ENCODE measurements at regions not wholly inside any gene's neighbourhood (a gene's known extent, or its start where the extent isn't known, plus 50 kb on each side); places are given as distances from the start of the nearest gene placed in this dataset.
A peak's percentile ranks its signal among the peaks of the same experiment; 100 is the strongest.

GRCh38 chr6:138594758-138595140 is 95.5 kb upstream of the NHSL1 start:
- DNase-seq (ENCODE audit: low read depth): no peak
- FAIRE-seq: no peak

GRCh38 chr6:138596126-138596525 is 96.8 kb upstream of the NHSL1 start:
- peaks cover 20% of the 10 kb centered on the region for H3K4me1 Mint-ChIP-seq (ENCODE audit: low read depth, unreplicated experiment)
- no peaks in the 10 kb centered on the region for H4K20me1 ChIP-seq (ENCODE audit: insufficient read depth, low read length)
- no peak overlapping the region for H3K27ac Mint-ChIP-seq (ENCODE audit: unreplicated experiment)
- H3K9me3 ChIP-seq (ENCODE audit: insufficient read depth, low read depth, low read length): no peaks in the 10 kb centered on the region
- H3K4me1 ChIP-seq (ENCODE audit: insufficient read depth, low read length): peaks cover 34% of the 10 kb centered on the region
- H3K9ac ChIP-seq (ENCODE audit: low read length): no peak overlapping the region
- H3K36me3 ChIP-seq (ENCODE audit: insufficient read depth, low read length): no peaks in the 10 kb centered on the region
- no peaks in the 10 kb centered on the region for H3K9me3 Mint-ChIP-seq (ENCODE audit: unreplicated experiment)
- H3K4me2 ChIP-seq (ENCODE audit: low read length): peak overlapping the region; percentile 34
- H3K4me3 ChIP-seq (ENCODE audit: insufficient read depth, low read depth, low read length): no peak overlapping the region
- no peaks in the 10 kb centered on the region for H3K27me3 ChIP-seq (ENCODE audit: insufficient read depth, low read length)
- no peak for DNase-seq (ENCODE audit: low read depth)
- no peak overlapping the region for H3K27ac ChIP-seq (ENCODE audit: low read depth, low read length)
- FAIRE-seq: no peak
- no peak for TF ChIP-seq EZH2 (IDR thresholded peaks at IDR 0.05; ENCODE audit: insufficient read depth, low read length)
- TF ChIP-seq CTCF (IDR thresholded peaks at IDR 0.05; ENCODE audit: insufficient read depth, low read depth, low read length): no peak
- no peaks in the 10 kb centered on the region for H3K36me3 Mint-ChIP-seq (ENCODE audit: low read depth, unreplicated experiment)
- H3K27me3 Mint-ChIP-seq (ENCODE audit: low read depth, unreplicated experiment): no peaks in the 10 kb centered on the region
- H3K4me3 Mint-ChIP-seq (ENCODE audit: unreplicated experiment): no peak overlapping the region
- H2AFZ ChIP-seq (ENCODE audit: low read depth, low read length): no peak overlapping the region
- peaks cover 10% of the 10 kb centered on the region for H3K79me2 ChIP-seq (ENCODE audit: insufficient read depth, low read length)

More at GRCh38 chr6:138594758-138595140, 95.5 kb upstream of the NHSL1 start:
- H3K27me3 Mint-ChIP-seq (ENCODE audit: low read depth, unreplicated experiment): no peaks in the 10 kb centered on the region
- peak overlapping the region; percentile 79 for H3K9ac ChIP-seq (ENCODE audit: low read length)
- peak overlapping the region; percentile 37 for H2AFZ ChIP-seq (ENCODE audit: low read depth, low read length)
- peak overlapping the region; percentile 83 for H3K4me2 ChIP-seq (ENCODE audit: low read length)
- no peaks in the 10 kb centered on the region for H3K36me3 Mint-ChIP-seq (ENCODE audit: low read depth, unreplicated experiment)
- TF ChIP-seq EZH2 (IDR thresholded peaks at IDR 0.05; ENCODE audit: insufficient read depth, low read length) (no peak), CTCF (IDR thresholded peaks at IDR 0.05; ENCODE audit: insufficient read depth, low read depth, low read length) (no peak)
- H3K27me3 ChIP-seq (ENCODE audit: insufficient read depth, low read length): no peaks in the 10 kb centered on the region
- no peaks in the 10 kb centered on the region for H3K9me3 Mint-ChIP-seq (ENCODE audit: unreplicated experiment)
- H3K4me1 ChIP-seq (ENCODE audit: insufficient read depth, low read length): peaks cover 31% of the 10 kb centered on the region
- H3K36me3 ChIP-seq (ENCODE audit: insufficient read depth, low read length): no peaks in the 10 kb centered on the region
- H3K27ac ChIP-seq (ENCODE audit: low read depth, low read length): peak overlapping the region; percentile 88
- H3K9me3 ChIP-seq (ENCODE audit: insufficient read depth, low read depth, low read length): no peaks in the 10 kb centered on the region
- no peak overlapping the region for H3K4me3 Mint-ChIP-seq (ENCODE audit: unreplicated experiment)
- no peaks in the 10 kb centered on the region for H4K20me1 ChIP-seq (ENCODE audit: insufficient read depth, low read length)
- H3K4me3 ChIP-seq (ENCODE audit: insufficient read depth, low read depth, low read length): no peak overlapping the region
- no peak overlapping the region for H3K27ac Mint-ChIP-seq (ENCODE audit: unreplicated experiment)
- peaks cover 20% of the 10 kb centered on the region for H3K4me1 Mint-ChIP-seq (ENCODE audit: low read depth, unreplicated experiment)
- peaks cover 12% of the 10 kb centered on the region for H3K79me2 ChIP-seq (ENCODE audit: insufficient read depth, low read length)

- no peaks in the 10 kb centered on the region for H3K36me3 Mint-ChIP-seq (ENCODE audit: low read depth, unreplicated experiment)
- Histone ChIP-seq H3K4me3 (ENCODE audit: insufficient read depth, low read depth, low read length) (no peak overlapping the region), H4K20me1 (ENCODE audit: insufficient read depth, low read length) (no peaks in the 10 kb centered on the region), H2AFZ (ENCODE audit: low read depth, low read length) (no peak overlapping the region), H3K27ac (ENCODE audit: low read depth, low read length) (no peak overlapping the region), H3K9ac (ENCODE audit: low read length) (peak overlapping the region; percentile 4), H3K4me2 (ENCODE audit: low read length) (peak overlapping the region; percentile 34), H3K9me3 (ENCODE audit: insufficient read depth, low read depth, low read length) (no peaks in the 10 kb centered on the region), H3K79me2 (ENCODE audit: insufficient read depth, low read length) (peaks cover 9% of the 10 kb centered on the region), H3K4me1 (ENCODE audit: insufficient read depth, low read length) (peaks cover 34% of the 10 kb centered on the region), H3K27me3 (ENCODE audit: insufficient read depth, low read length) (no peaks in the 10 kb centered on the region), H3K36me3 (ENCODE audit: insufficient read depth, low read length) (no peaks in the 10 kb centered on the region)
- H3K27me3 Mint-ChIP-seq (ENCODE audit: low read depth, unreplicated experiment): no peaks in the 10 kb centered on the region
- H3K4me3 Mint-ChIP-seq (ENCODE audit: unreplicated experiment): no peak overlapping the region
- DNase-seq (ENCODE audit: low read depth): no peak
- H3K9me3 Mint-ChIP-seq (ENCODE audit: unreplicated experiment): no peaks in the 10 kb centered on the region
- no peak for FAIRE-seq
- no peak overlapping the region for H3K27ac Mint-ChIP-seq (ENCODE audit: unreplicated experiment)
- TF ChIP-seq CTCF (IDR thresholded peaks at IDR 0.05; ENCODE audit: insufficient read depth, low read depth, low read length): no peak
- no peak for TF ChIP-seq EZH2 (IDR thresholded peaks at IDR 0.05; ENCODE audit: insufficient read depth, low read length)
- peaks cover 20% of the 10 kb centered on the region for H3K4me1 Mint-ChIP-seq (ENCODE audit: low read depth, unreplicated experiment)
Measured at GRCh38 chr6:138596591-138596990, 97.3 kb upstream of the NHSL1 start.
